Peyer's patch (tissue), 4 donors: ENCODE measurements at regions not wholly inside any gene's neighbourhood (a gene's known extent, or its start where the extent isn't known, plus 50 kb on each side); places are given as distances from the start of the nearest gene placed in this dataset.

Experiments used
- CTCF ChIP-seq, 6 experiments: fragments of 450-650 bp in 4 of 6; fragments of 200-600 bp in 2 of 6; sonication (generic) in 1 of 6; IDR thresholded peaks; one replicate each; pipeline ENCODE4 v1.5.1; 2017 to 2019; ENCODE audit warnings: antibody characterized with exemption in 6 of 6, mild to moderate bottlenecking in 3 of 6, moderate library complexity in 1 of 6
- POLR2A ChIP-seq, 2 donors: fragments of 450-650 bp; IDR thresholded peaks; one replicate each; pipeline ENCODE4 v1.5.1; 2017; ENCODE audit warnings: antibody characterized with exemption in 2 of 2, mild to moderate bottlenecking in 2 of 2, moderate library complexity in 2 of 2

- TF ChIP-seq CTCF (IDR thresholded peaks at IDR 0.05) = no peak
- no peak for TF ChIP-seq POLR2A (IDR thresholded peaks at IDR 0.05)
These were observed 54.9 kb upstream of the GNG2 start for GRCh38 chr14:51805541-51805940.
